HL-60 (cell line): ENCODE measurements at regions not wholly inside any gene's neighbourhood (a gene's known extent, or its start where the extent isn't known, plus 50 kb on each side); places are given as distances from the start of the nearest gene placed in this dataset.

Experiments used
- DNase-seq, 2 experiments: peaks; one replicate each; pipeline ENCODE4 v3.0.0-alpha.2; 2010 to 2020; ENCODE audit warnings: low read depth in 1 of 2, low spot score in 1 of 2
- H3K27ac ChIP-seq: fragments of 250-450 bp; sonication (Bioruptor Pico); replicated peaks from 2 replicates; pipeline ENCODE4 v1.5.1; 2020; ENCODE audit warnings: mild to moderate bottlenecking, moderate library complexity
- H3K27me3 ChIP-seq: fragments of 250-450 bp; sonication (Bioruptor Pico); 2 replicates; pipeline ENCODE4 v1.5.1; 2021; ENCODE audit warnings: mild to moderate bottlenecking, moderate library complexity; ENCODE audit not compliant: insufficient read depth, poor library complexity, severe bottlenecking
- H3K4me3 ChIP-seq: replicated peaks from 2 replicates; pipeline ENCODE4 v1.5.1; 2011; ENCODE audit warnings: mild to moderate bottlenecking, control low read depth, low read length; ENCODE audit not compliant: insufficient read depth
- GABPA ChIP-seq: IDR thresholded peaks from 2 replicates; pipeline ENCODE4 v1.6.1; 2012; ENCODE audit warnings: low read depth
- POLR2AphosphoS5 ChIP-seq: IDR thresholded peaks from 2 replicates; pipeline ENCODE4 v1.6.1; 2012; ENCODE audit warnings: low read depth
- SPI1 ChIP-seq: IDR thresholded peaks from 2 replicates; pipeline ENCODE4 v1.6.1; 2012; ENCODE audit warnings: low read depth, mild to moderate bottlenecking, borderline replicate concordance
- TF ChIP-seq, protein P1 (sequence below): IDR thresholded peaks from one replicate; pipeline ENCODE4 v1.5.1; 2011; ENCODE audit warnings: low read length, control low read depth, inconsistent platforms; ENCODE audit not compliant: insufficient read depth
- TF ChIP-seq, protein P2 (sequence below): IDR thresholded peaks from 2 replicates; pipeline ENCODE4 v1.6.1; 2012; ENCODE audit warnings: low read depth; ENCODE audit not compliant: insufficient replicate concordance

DNA sequence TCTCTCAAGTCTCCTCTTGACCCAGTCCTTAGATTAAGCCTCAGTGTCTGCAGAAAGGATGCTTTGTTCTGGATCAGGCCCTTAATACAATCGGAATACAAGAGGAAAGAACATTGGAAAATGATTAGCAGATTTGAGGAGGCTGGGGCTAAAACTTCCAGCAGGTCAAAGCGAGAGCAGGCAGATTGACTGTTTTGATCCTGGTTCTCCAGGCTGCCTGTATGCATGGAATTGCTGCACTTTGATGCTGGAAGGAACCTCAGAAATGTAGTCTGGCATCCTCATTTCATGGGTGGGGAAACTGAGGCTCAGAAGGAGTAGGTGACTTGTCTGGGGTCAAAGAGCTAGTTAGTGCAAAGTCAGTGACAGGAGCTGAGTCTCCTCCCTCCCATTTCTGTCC lies 202.8 kb downstream of the EMX2 start:
- no peak overlapping the region for H3K27ac ChIP-seq
- no peak overlapping the region for H3K4me3 ChIP-seq
- no peak for DNase-seq
- H3K27me3 ChIP-seq = no peaks in the 10 kb centered on the region
- TF ChIP-seq, protein P1, sequence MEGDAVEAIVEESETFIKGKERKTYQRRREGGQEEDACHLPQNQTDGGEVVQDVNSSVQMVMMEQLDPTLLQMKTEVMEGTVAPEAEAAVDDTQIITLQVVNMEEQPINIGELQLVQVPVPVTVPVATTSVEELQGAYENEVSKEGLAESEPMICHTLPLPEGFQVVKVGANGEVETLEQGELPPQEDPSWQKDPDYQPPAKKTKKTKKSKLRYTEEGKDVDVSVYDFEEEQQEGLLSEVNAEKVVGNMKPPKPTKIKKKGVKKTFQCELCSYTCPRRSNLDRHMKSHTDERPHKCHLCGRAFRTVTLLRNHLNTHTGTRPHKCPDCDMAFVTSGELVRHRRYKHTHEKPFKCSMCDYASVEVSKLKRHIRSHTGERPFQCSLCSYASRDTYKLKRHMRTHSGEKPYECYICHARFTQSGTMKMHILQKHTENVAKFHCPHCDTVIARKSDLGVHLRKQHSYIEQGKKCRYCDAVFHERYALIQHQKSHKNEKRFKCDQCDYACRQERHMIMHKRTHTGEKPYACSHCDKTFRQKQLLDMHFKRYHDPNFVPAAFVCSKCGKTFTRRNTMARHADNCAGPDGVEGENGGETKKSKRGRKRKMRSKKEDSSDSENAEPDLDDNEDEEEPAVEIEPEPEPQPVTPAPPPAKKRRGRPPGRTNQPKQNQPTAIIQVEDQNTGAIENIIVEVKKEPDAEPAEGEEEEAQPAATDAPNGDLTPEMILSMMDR = no peak
- TF ChIP-seq, protein P2, sequence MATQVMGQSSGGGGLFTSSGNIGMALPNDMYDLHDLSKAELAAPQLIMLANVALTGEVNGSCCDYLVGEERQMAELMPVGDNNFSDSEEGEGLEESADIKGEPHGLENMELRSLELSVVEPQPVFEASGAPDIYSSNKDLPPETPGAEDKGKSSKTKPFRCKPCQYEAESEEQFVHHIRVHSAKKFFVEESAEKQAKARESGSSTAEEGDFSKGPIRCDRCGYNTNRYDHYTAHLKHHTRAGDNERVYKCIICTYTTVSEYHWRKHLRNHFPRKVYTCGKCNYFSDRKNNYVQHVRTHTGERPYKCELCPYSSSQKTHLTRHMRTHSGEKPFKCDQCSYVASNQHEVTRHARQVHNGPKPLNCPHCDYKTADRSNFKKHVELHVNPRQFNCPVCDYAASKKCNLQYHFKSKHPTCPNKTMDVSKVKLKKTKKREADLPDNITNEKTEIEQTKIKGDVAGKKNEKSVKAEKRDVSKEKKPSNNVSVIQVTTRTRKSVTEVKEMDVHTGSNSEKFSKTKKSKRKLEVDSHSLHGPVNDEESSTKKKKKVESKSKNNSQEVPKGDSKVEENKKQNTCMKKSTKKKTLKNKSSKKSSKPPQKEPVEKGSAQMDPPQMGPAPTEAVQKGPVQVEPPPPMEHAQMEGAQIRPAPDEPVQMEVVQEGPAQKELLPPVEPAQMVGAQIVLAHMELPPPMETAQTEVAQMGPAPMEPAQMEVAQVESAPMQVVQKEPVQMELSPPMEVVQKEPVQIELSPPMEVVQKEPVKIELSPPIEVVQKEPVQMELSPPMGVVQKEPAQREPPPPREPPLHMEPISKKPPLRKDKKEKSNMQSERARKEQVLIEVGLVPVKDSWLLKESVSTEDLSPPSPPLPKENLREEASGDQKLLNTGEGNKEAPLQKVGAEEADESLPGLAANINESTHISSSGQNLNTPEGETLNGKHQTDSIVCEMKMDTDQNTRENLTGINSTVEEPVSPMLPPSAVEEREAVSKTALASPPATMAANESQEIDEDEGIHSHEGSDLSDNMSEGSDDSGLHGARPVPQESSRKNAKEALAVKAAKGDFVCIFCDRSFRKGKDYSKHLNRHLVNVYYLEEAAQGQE = no peak
- TF ChIP-seq GABPA (no peak), POLR2AphosphoS5 (no peak), SPI1 (no peak)

DNA sequence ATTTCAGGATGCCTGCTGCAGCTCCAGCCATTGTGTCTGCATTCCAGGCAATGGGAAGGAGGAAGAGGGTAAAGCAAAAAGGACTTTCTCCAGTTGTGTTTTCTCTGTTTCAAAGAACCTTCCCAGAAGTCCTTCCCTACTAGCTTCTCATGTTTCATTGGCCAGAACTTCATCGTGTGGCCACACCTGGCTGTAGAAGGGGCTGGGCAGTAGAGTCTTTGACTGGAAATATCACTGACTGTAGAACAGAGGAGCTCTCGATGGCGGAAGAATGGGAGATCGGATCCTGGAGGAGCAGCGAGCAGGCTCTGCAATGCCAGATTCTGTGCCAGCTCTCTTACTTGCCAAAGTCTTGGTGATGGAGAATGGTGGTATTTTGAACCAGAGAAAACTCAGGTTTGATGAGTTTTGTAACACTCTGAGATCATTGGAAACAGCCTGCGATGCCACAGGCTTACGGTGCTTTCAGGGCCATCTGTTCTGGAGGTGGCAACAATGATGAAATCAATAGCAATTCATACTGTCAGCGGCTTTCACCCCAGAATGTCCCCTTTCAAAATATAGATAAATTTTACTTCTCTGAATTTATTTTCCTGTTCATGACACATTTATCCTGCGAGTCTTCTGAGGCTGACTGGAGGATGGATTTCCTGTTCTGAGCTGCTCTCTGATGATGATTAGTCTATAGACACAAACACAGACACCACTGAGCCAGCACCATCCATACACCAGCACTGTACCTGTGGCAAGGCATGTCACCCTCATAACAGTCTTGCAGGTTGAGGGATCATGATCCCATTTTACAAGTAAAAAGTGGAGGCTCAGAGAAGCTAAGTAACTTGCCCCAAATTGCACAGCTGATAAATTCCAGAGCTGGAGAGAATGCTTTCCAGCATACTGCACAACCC lies 204.2 kb downstream of the EMX2 start:
- Histone ChIP-seq H3K27ac (no peak overlapping the region), H3K27me3 (no peaks in the 10 kb centered on the region), H3K4me3 (no peak overlapping the region)
- TF ChIP-seq, protein P2 = no peak
- TF ChIP-seq SPI1 (no peak), POLR2AphosphoS5 (no peak), GABPA (no peak)
- TF ChIP-seq, protein P1 = no peak
- DNase-seq = no peak

DNA sequence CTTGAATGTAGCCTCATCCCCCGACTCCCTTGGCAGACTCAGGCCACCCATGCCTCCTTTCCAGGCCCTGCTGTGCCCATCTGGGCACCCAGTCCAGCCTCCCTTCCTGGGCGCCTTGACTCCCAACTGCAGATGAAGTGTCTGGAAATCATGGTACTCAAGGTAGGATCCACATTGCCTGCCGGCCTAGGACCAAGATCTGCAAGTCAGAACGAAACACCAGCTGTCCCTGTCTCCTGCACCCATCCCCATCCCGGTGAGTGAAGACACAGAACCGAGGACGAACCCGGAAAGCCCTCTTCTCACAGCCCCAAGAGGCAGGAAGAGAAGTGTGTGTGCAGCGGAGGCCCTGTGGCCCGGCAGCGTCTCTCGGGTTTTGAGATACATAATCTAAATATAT lies 205.1 kb downstream of the EMX2 start:
- no peak for DNase-seq
- no peak overlapping the region for H3K4me3 ChIP-seq
- H3K27me3 ChIP-seq = no peaks in the 10 kb centered on the region
- TF ChIP-seq, protein P2 = no peak
- TF ChIP-seq SPI1 (no peak), POLR2AphosphoS5 (no peak), GABPA (no peak)
- TF ChIP-seq, protein P1 = no peak
- H3K27ac ChIP-seq = no peak overlapping the region
